HG03064 (cell line): ENCODE measurements at regions not wholly inside any gene's neighbourhood (a gene's known extent, or its start where the extent isn't known, plus 50 kb on each side); places are given as distances from the start of the nearest gene placed in this dataset.

ENCODE experiments used
- ATAC-seq: cut with Tn5 transposase; IDR thresholded peaks from one replicate; pipeline ENCODE4 v1.9.1; 2021; ENCODE audit warnings: low read depth; ENCODE audit not compliant: unreplicated experiment

GRCh38 chr22:48539261-48539660, 1288.4 kb downstream of the BRD1 start:
- ATAC-seq: no peak

- ATAC-seq: no peak
Observed at GRCh38 chr22:48538291-48538820, 1289.3 kb downstream of the BRD1 start.

- no peak for ATAC-seq
Observed at GRCh38 chr22:48537343-48537680, 1290.4 kb downstream of the BRD1 start.

- no peak for ATAC-seq
Observed at GRCh38 chr22:48536541-48537342, 1290.9 kb downstream of the BRD1 start.

- no peak for ATAC-seq
Observed at GRCh38 chr22:48535868-48536540, 1291.7 kb downstream of the BRD1 start.

GRCh38 chr22:48534395-48534958, 1293.2 kb downstream of the BRD1 start:
- no peak for ATAC-seq

- no peak for ATAC-seq
Observed at GRCh38 chr22:48532986-48533385, 1294.7 kb downstream of the BRD1 start.

GRCh38 chr22:48531761-48532435, 1295.8 kb downstream of the BRD1 start:
- no peak for ATAC-seq

GRCh38 chr22:48531108-48531507, 1296.6 kb downstream of the BRD1 start:
- no peak for ATAC-seq

GRCh38 chr22:48530666-48531065, 1297.0 kb downstream of the BRD1 start:
- no peak for ATAC-seq

- ATAC-seq: no peak
Observed at GRCh38 chr22:48528221-48528915, 1299.3 kb downstream of the BRD1 start.

- ATAC-seq: no peak
Observed at GRCh38 chr22:48523761-48524160, 1303.9 kb downstream of the BRD1 start.

- ATAC-seq: no peak
Observed at GRCh38 chr22:48523091-48523490, 1304.6 kb downstream of the BRD1 start.

GRCh38 chr22:48522271-48522670, 1305.4 kb downstream of the BRD1 start:
- no peak for ATAC-seq

- ATAC-seq: no peak
Observed at GRCh38 chr22:48520884-48521588, 1306.6 kb downstream of the BRD1 start.

- no peak for ATAC-seq
Observed at GRCh38 chr22:48520207-48520606, 1307.5 kb downstream of the BRD1 start.

GRCh38 chr22:48517039-48518030, 1310.3 kb downstream of the BRD1 start:
- ATAC-seq: no peak

GRCh38 chr22:48516571-48516970, 1311.1 kb downstream of the BRD1 start:
- ATAC-seq: no peak
